ENCODE measurements at regions not wholly inside any gene's neighbourhood (a gene's known extent, or its start where the extent isn't known, plus 50 kb on each side); places are given as distances from the start of the nearest gene placed in this dataset.

DNA sequence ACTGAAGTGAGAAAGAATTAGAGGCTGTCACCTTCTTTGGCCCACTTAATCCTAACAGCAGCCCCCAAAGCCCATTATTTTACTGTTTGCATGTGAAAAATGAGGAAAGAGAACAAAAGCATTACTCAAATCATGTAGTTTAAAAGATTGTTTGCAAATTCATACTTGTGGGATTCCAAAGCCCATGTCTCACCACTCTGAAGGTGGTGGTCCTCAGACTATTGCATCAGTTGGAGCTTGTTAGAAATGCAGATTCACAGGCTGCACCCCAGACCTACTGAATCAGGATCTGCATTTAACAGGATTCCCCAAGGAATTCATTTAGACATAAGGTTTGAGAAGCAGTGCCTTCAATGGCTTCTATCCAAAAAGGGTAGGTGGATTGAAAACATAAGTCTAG, 93.7 kb upstream of the PDE1C start:
- Histone ChIP-seq H3K9me3 (ENCODE audit: insufficient read depth, low read depth, low read length) (no peaks in the 10 kb centered on the region; the same call in 1 of the 2 replicates), H3K36me3 (ENCODE audit: insufficient read depth, low read length) (no peaks in the 10 kb centered on the region), H3K4me1 (ENCODE audit: insufficient read depth, low read length, poor library complexity, severe bottlenecking) (no peaks in the 10 kb centered on the region), H3K79me2 (ENCODE audit: insufficient read depth, low read length) (no peaks in the 10 kb centered on the region), H3F3A (ENCODE audit: low read depth) (no peaks in the 10 kb centered on the region), H3K27me3 (ENCODE audit: insufficient read depth, low read length, poor library complexity, severe bottlenecking) (no peaks in the 10 kb centered on the region), H3K9me2 (replicated peaks; ENCODE audit: low read depth, low read length) (no peaks in the 10 kb centered on the region), H4K20me1 (ENCODE audit: insufficient read depth, low read length, poor library complexity, severe bottlenecking) (no peaks in the 10 kb centered on the region), H3K9ac (ENCODE audit: low read depth, low read length, poor library complexity, severe bottlenecking) (no peak overlapping the region), H3K4me3 (ENCODE audit: low read length, poor library complexity, severe bottlenecking) (no peak overlapping the region), H3K4me2 (ENCODE audit: low read depth, low read length, poor library complexity, severe bottlenecking) (no peak overlapping the region), H2AFZ (ENCODE audit: low read length) (no peak overlapping the region)
- TF ChIP-seq EZH2phosphoT487 (IDR thresholded peaks at IDR 0.05; ENCODE audit: borderline replicate concordance): no peak
- TF ChIP-seq, protein P1, sequence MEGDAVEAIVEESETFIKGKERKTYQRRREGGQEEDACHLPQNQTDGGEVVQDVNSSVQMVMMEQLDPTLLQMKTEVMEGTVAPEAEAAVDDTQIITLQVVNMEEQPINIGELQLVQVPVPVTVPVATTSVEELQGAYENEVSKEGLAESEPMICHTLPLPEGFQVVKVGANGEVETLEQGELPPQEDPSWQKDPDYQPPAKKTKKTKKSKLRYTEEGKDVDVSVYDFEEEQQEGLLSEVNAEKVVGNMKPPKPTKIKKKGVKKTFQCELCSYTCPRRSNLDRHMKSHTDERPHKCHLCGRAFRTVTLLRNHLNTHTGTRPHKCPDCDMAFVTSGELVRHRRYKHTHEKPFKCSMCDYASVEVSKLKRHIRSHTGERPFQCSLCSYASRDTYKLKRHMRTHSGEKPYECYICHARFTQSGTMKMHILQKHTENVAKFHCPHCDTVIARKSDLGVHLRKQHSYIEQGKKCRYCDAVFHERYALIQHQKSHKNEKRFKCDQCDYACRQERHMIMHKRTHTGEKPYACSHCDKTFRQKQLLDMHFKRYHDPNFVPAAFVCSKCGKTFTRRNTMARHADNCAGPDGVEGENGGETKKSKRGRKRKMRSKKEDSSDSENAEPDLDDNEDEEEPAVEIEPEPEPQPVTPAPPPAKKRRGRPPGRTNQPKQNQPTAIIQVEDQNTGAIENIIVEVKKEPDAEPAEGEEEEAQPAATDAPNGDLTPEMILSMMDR (conservative IDR thresholded peaks at IDR 0.05; ENCODE audit: low read length): no peak

DNA sequence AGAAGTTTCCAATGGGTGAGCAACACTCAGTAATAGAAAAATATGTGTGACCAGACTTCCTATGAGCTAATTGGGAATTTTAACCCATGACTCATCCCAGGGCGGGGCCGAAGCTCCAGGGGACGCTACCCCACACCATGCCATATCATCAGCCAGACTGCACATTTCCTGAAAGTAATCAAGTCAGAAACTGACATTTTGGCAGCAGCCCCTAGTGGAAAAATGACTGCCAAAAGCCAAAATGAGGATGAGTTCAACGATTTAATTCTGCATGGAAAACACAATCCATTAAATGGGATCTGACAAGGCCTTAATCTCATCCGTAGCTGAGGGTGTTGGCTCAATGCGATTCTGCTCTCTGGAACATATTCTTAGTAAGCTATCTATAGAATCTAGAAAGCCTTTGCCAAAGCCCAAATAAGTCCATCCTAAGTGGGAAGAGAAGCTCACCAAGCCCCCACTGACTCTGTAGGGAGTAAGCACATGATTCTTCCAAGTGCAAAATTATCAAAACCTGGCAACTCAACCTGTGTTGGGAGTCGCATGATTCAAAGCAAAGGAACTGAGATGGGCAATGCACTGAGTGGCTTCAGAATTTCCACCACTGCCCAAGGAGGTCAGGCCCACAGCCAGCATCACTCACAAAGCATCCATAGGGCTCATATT, 93.1 kb upstream of the PDE1C start:
- H3K9me3 ChIP-seq (ENCODE audit: insufficient read depth, low read depth, low read length): no peaks in the 10 kb centered on the region; the same call in 1 of the 2 replicates
- H3K9me2 ChIP-seq (replicated peaks; ENCODE audit: low read depth, low read length): no peaks in the 10 kb centered on the region
- no peaks in the 10 kb centered on the region for H3K27me3 ChIP-seq (ENCODE audit: insufficient read depth, low read length, poor library complexity, severe bottlenecking)
- H3F3A ChIP-seq (ENCODE audit: low read depth): no peaks in the 10 kb centered on the region
- H3K4me1 ChIP-seq (ENCODE audit: insufficient read depth, low read length, poor library complexity, severe bottlenecking): no peaks in the 10 kb centered on the region
- no peak overlapping the region for H3K4me2 ChIP-seq (ENCODE audit: low read depth, low read length, poor library complexity, severe bottlenecking)
- H3K9ac ChIP-seq (ENCODE audit: low read depth, low read length, poor library complexity, severe bottlenecking): no peak overlapping the region
- no peaks in the 10 kb centered on the region for H3K79me2 ChIP-seq (ENCODE audit: insufficient read depth, low read length)
- TF ChIP-seq EZH2phosphoT487 (IDR thresholded peaks at IDR 0.05; ENCODE audit: borderline replicate concordance): no peak
- TF ChIP-seq, protein P1 (conservative IDR thresholded peaks at IDR 0.05; ENCODE audit: low read length): no peak
- H3K36me3 ChIP-seq (ENCODE audit: insufficient read depth, low read length): no peaks in the 10 kb centered on the region
- no peaks in the 10 kb centered on the region for H4K20me1 ChIP-seq (ENCODE audit: insufficient read depth, low read length, poor library complexity, severe bottlenecking)
- no peak overlapping the region for H3K4me3 ChIP-seq (ENCODE audit: low read length, poor library complexity, severe bottlenecking)
- no peak overlapping the region for H2AFZ ChIP-seq (ENCODE audit: low read length)

DNA sequence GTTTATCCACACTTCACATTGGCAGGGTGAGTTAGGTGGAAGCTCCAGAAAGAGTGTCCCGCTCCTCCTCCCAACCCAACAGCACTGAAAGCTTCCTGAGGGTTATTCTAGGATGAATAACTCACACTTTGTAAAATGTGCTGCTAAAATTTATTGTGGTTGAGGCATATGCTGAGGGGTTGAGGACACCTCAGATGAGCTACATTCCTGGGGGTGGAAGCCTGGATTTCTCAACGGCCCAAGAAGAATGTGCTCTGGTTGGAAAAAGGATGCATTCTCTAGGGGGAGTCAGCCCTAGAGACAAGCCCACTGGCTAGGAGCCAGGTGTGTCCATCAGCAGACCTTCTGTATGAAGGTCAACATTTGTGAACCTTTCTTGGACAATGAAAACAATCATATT, 91.5 kb upstream of the PDE1C start:
- Histone ChIP-seq H3K9me3 (ENCODE audit: insufficient read depth, low read depth, low read length) (no peaks in the 10 kb centered on the region; the same call in 1 of the 2 replicates), H3K36me3 (ENCODE audit: insufficient read depth, low read length) (no peaks in the 10 kb centered on the region), H2AFZ (ENCODE audit: low read length) (no peak overlapping the region), H3K4me3 (ENCODE audit: low read length, poor library complexity, severe bottlenecking) (no peak overlapping the region), H3K4me1 (ENCODE audit: insufficient read depth, low read length, poor library complexity, severe bottlenecking) (no peaks in the 10 kb centered on the region), H3K27me3 (ENCODE audit: insufficient read depth, low read length, poor library complexity, severe bottlenecking) (no peaks in the 10 kb centered on the region), H3F3A (ENCODE audit: low read depth) (no peaks in the 10 kb centered on the region), H3K79me2 (ENCODE audit: insufficient read depth, low read length) (no peaks in the 10 kb centered on the region), H3K4me2 (ENCODE audit: low read depth, low read length, poor library complexity, severe bottlenecking) (no peak overlapping the region), H3K9me2 (replicated peaks; ENCODE audit: low read depth, low read length) (no peaks in the 10 kb centered on the region), H4K20me1 (ENCODE audit: insufficient read depth, low read length, poor library complexity, severe bottlenecking) (no peaks in the 10 kb centered on the region), H3K9ac (ENCODE audit: low read depth, low read length, poor library complexity, severe bottlenecking) (no peak overlapping the region)
- TF ChIP-seq EZH2phosphoT487 (IDR thresholded peaks at IDR 0.05; ENCODE audit: borderline replicate concordance): no peak
- TF ChIP-seq, protein P1 (conservative IDR thresholded peaks at IDR 0.05; ENCODE audit: low read length): no peak

All from Loucy (cell line).